HUES6 (cell line): ENCODE measurements at regions not wholly inside any gene's neighbourhood (a gene's known extent, or its start where the extent isn't known, plus 50 kb on each side); places are given as distances from the start of the nearest gene placed in this dataset.

ENCODE experiments used
- H3K27ac ChIP-seq: 2 replicates; pipeline ENCODE4 v1.7.0; 2013; ENCODE audit warnings: low read depth, mild to moderate bottlenecking, low read length, inconsistent platforms
- H3K27me3 ChIP-seq: 2 replicates; pipeline ENCODE4 v1.6.1; 2013; ENCODE audit warnings: low read length; ENCODE audit not compliant: control insufficient read depth, insufficient read depth
- H3K36me3 ChIP-seq: 2 replicates; pipeline ENCODE4 v1.6.1; 2013; ENCODE audit warnings: low read length; ENCODE audit not compliant: control insufficient read depth, insufficient read depth
- H3K4me1 ChIP-seq: 2 replicates; pipeline ENCODE4 v1.6.1; 2013; ENCODE audit warnings: low read length; ENCODE audit not compliant: control insufficient read depth, insufficient read depth
- H3K4me3 ChIP-seq: 2 replicates; pipeline ENCODE4 v1.5.1; 2013; ENCODE audit warnings: low read depth, low read length
- H3K9ac ChIP-seq: one replicate; pipeline ENCODE4 v1.6.1; 2013; ENCODE audit warnings: mild to moderate bottlenecking, low read length
- H3K9me3 ChIP-seq: 2 replicates; pipeline ENCODE4 v1.6.1; 2013; ENCODE audit warnings: low read depth, low read length; ENCODE audit not compliant: control insufficient read depth, insufficient read depth

- no peaks in the 10 kb centered on the region for H3K9me3 ChIP-seq
- no peaks in the 10 kb centered on the region for H3K4me1 ChIP-seq
- no peaks in the 10 kb centered on the region for H3K36me3 ChIP-seq
- no peak overlapping the region for H3K9ac ChIP-seq
- H3K27me3 ChIP-seq = no peaks in the 10 kb centered on the region
- no peak overlapping the region for H3K27ac ChIP-seq
- H3K4me3 ChIP-seq = no peak overlapping the region
Measured at GRCh38 chr5:93078082-93079038, 502.7 kb downstream of the NR2F1-AS1 start.

- H3K27ac ChIP-seq = no peak overlapping the region
- no peaks in the 10 kb centered on the region for H3K4me1 ChIP-seq
- no peaks in the 10 kb centered on the region for H3K9me3 ChIP-seq
- H3K36me3 ChIP-seq = no peaks in the 10 kb centered on the region
- no peak overlapping the region for H3K4me3 ChIP-seq
- H3K27me3 ChIP-seq = no peaks in the 10 kb centered on the region
- no peak overlapping the region for H3K9ac ChIP-seq
Measured at GRCh38 chr5:93076566-93076965, 504.5 kb downstream of the NR2F1-AS1 start.

- Histone ChIP-seq H3K4me1 (no peaks in the 10 kb centered on the region), H3K27ac (no peak overlapping the region), H3K4me3 (no peak overlapping the region), H3K36me3 (no peaks in the 10 kb centered on the region), H3K9ac (no peak overlapping the region), H3K27me3 (no peaks in the 10 kb centered on the region), H3K9me3 (no peaks in the 10 kb centered on the region)
Measured at GRCh38 chr5:93076096-93076495, 504.9 kb downstream of the NR2F1-AS1 start.

GRCh38 chr5:93073547-93073946 is 507.5 kb downstream of the NR2F1-AS1 start:
- no peaks in the 10 kb centered on the region for H3K36me3 ChIP-seq
- no peak overlapping the region for H3K27ac ChIP-seq
- no peaks in the 10 kb centered on the region for H3K4me1 ChIP-seq

GRCh38 chr5:93072831-93073459 is 508.1 kb downstream of the NR2F1-AS1 start:
- Histone ChIP-seq H3K36me3 (no peaks in the 10 kb centered on the region), H3K4me1 (no peaks in the 10 kb centered on the region)

More at GRCh38 chr5:93073547-93073946, 507.5 kb downstream of the NR2F1-AS1 start:
- H3K9me3 ChIP-seq = no peaks in the 10 kb centered on the region
- no peaks in the 10 kb centered on the region for H3K27me3 ChIP-seq
- no peak overlapping the region for H3K9ac ChIP-seq
- no peak overlapping the region for H3K4me3 ChIP-seq

GRCh38 chr5:93071710-93072109 is 509.3 kb downstream of the NR2F1-AS1 start:
- H3K27me3 ChIP-seq = no peaks in the 10 kb centered on the region
- no peaks in the 10 kb centered on the region for H3K4me1 ChIP-seq
- no peaks in the 10 kb centered on the region for H3K9me3 ChIP-seq
- H3K4me3 ChIP-seq = no peak overlapping the region
- H3K9ac ChIP-seq = no peak overlapping the region
- H3K27ac ChIP-seq = no peak overlapping the region
- H3K36me3 ChIP-seq = no peaks in the 10 kb centered on the region

More at GRCh38 chr5:93072831-93073459, 508.1 kb downstream of the NR2F1-AS1 start:
- Histone ChIP-seq H3K9ac (no peak overlapping the region), H3K4me3 (no peak overlapping the region), H3K9me3 (no peaks in the 10 kb centered on the region), H3K27ac (no peak overlapping the region), H3K27me3 (no peaks in the 10 kb centered on the region)

- H3K36me3 ChIP-seq = no peaks in the 10 kb centered on the region
- H3K4me1 ChIP-seq = no peaks in the 10 kb centered on the region
- H3K27ac ChIP-seq = no peak overlapping the region
- H3K9me3 ChIP-seq = no peaks in the 10 kb centered on the region
- H3K9ac ChIP-seq = no peak overlapping the region
- no peaks in the 10 kb centered on the region for H3K27me3 ChIP-seq
- no peak overlapping the region for H3K4me3 ChIP-seq
Measured at GRCh38 chr5:93070938-93071337, 510.1 kb downstream of the NR2F1-AS1 start.

GRCh38 chr5:93069276-93069675 is 511.7 kb downstream of the NR2F1-AS1 start:
- no peak overlapping the region for H3K9ac ChIP-seq
- H3K27ac ChIP-seq = no peak overlapping the region
- H3K9me3 ChIP-seq = no peaks in the 10 kb centered on the region
- no peak overlapping the region for H3K4me3 ChIP-seq
- H3K27me3 ChIP-seq = no peaks in the 10 kb centered on the region
- H3K4me1 ChIP-seq = no peaks in the 10 kb centered on the region
- H3K36me3 ChIP-seq = no peaks in the 10 kb centered on the region

GRCh38 chr5:93062548-93062947 is 518.5 kb downstream of the NR2F1-AS1 start:
- Histone ChIP-seq H3K4me1 (peaks cover 5% of the 10 kb centered on the region; the same call in 1 of the 2 replicates), H3K27ac (no peak overlapping the region), H3K9me3 (no peaks in the 10 kb centered on the region), H3K9ac (no peak overlapping the region), H3K36me3 (no peaks in the 10 kb centered on the region), H3K27me3 (no peaks in the 10 kb centered on the region), H3K4me3 (no peak overlapping the region)

GRCh38 chr5:93058309-93058708 is 522.7 kb downstream of the NR2F1-AS1 start:
- Histone ChIP-seq H3K4me3 (no peak overlapping the region), H3K4me1 (peaks cover 12% of the 10 kb centered on the region; the same call in 1 of the 2 replicates), H3K9ac (no peak overlapping the region), H3K27me3 (no peaks in the 10 kb centered on the region), H3K36me3 (no peaks in the 10 kb centered on the region), H3K27ac (no peak overlapping the region), H3K9me3 (peaks cover 8% of the 10 kb centered on the region; the same call in 1 of the 2 replicates)

- peaks cover 8% of the 10 kb centered on the region; the same call in 1 of the 2 replicates for H3K9me3 ChIP-seq
- H3K27ac ChIP-seq = no peak overlapping the region
- H3K9ac ChIP-seq = no peak overlapping the region
- H3K36me3 ChIP-seq = no peaks in the 10 kb centered on the region
- no peaks in the 10 kb centered on the region for H3K27me3 ChIP-seq
- H3K4me3 ChIP-seq = no peak overlapping the region
- peaks cover 12% of the 10 kb centered on the region; the same call in 1 of the 2 replicates for H3K4me1 ChIP-seq
Measured at GRCh38 chr5:93057311-93057710, 523.7 kb downstream of the NR2F1-AS1 start.
